GM12878 (cell line): ENCODE measurements at regions not wholly inside any gene's neighbourhood (a gene's known extent, or its start where the extent isn't known, plus 50 kb on each side); places are given as distances from the start of the nearest gene placed in this dataset.

ENCODE experiments used
- ATAC-seq: fragments of 200-7000 bp; cut with Tn5 transposase; 3 replicates; pipeline ENCODE4 v1.9.1; 2020; ENCODE audit warnings: mild to moderate bottlenecking, moderate library complexity
- BruUV-seq: library from RNA; stranded (reverse); fragments of 400-500 nt; replicated peaks from 2 replicates; lab custom pipeline; 2021; lab: Mats Ljungman, UMichigan
- CTCF ChIA-PET: fragments of 300-600 bp; sonication (Branson Sonifier 250); formaldehyde crosslinking; extraction: SDS; loops from one replicate; lab custom pipeline; 2021; ENCODE audit warnings: inconsistent platforms; lab: Yijun Ruan, JAX
- POLR2A ChIA-PET: fragments of 350-600 bp; formaldehyde crosslinking; extraction: SDS; loops from one replicate; lab custom pipeline; 2021; ENCODE audit warnings: inconsistent platforms; lab: Charles Lee
- RAD21 ChIA-PET: fragments of 300-600 bp; sonication (Branson Sonifier 250); formaldehyde crosslinking; loops from one replicate; lab custom pipeline; 2023; ENCODE audit warnings: antibody characterized with exemption; ENCODE audit not compliant: unreplicated experiment; lab: Charles Lee
- SMC1A ChIA-PET: fragments of 300-600 bp; sonication (Branson Sonifier 250); formaldehyde crosslinking; loops from one replicate; lab custom pipeline; 2023; ENCODE audit not compliant: unreplicated experiment, uncharacterized antibody; lab: Charles Lee
- DNase-seq: peaks from one replicate; pipeline ENCODE4 v3.0.0-alpha.2; 2011; ENCODE audit warnings: low read depth, low spot score
- FAIRE-seq: peaks from 3 replicates; lab custom pipeline; 2011; peaks lifted over from hg19 to GRCh38; lab: Jason Lieb, UNC
- H2AFZ ChIP-seq: 2 replicates; pipeline ENCODE4 v1.6.0; 2011; ENCODE audit warnings: low read depth, low read length, control low read depth; ENCODE audit not compliant: control insufficient read depth
- H3K27ac ChIP-seq: 2 replicates; pipeline ENCODE4 v1.5.1; 2011; ENCODE audit warnings: control low read depth; ENCODE audit not compliant: control insufficient read depth, insufficient read depth
- H3K27me3 ChIP-seq, 2 experiments: replicated peaks in 1 of 2; 2 replicates each; pipeline versions ENCODE4 v1.6.0 to v1.6.1; 2011; ENCODE audit warnings: low read length in 1 of 2; ENCODE audit not compliant: control insufficient read depth in 2 of 2, insufficient read depth in 2 of 2
- H3K36me3 ChIP-seq, 2 experiments: 2 replicates each; pipeline ENCODE4 v1.5.1; 2011; ENCODE audit warnings: low read length in 1 of 2; ENCODE audit not compliant: control insufficient read depth in 2 of 2, insufficient read depth in 2 of 2
- H3K4me1 ChIP-seq: 2 replicates; pipeline ENCODE4 v1.6.1; 2011; ENCODE audit warnings: mild to moderate bottlenecking, low read length, moderate library complexity, mixed read lengths; ENCODE audit not compliant: control insufficient read depth, insufficient read depth
- H3K4me2 ChIP-seq: 2 replicates; pipeline ENCODE4 v1.6.0; 2011; ENCODE audit warnings: control low read depth; ENCODE audit not compliant: control insufficient read depth, insufficient read depth
- H3K4me3 ChIP-seq: fragments of 200-600 bp; sonication (generic); 2 replicates; pipeline ENCODE4 v1.5.1; 2016
- H3K79me2 ChIP-seq: 2 replicates; pipeline ENCODE4 v1.6.0; 2011; ENCODE audit warnings: low read length; ENCODE audit not compliant: control insufficient read depth, insufficient read depth
- H3K9ac ChIP-seq: 2 replicates; pipeline ENCODE4 v1.8.0; 2011; ENCODE audit warnings: low read length, control low read depth, mixed read lengths; ENCODE audit not compliant: control insufficient read depth, insufficient read depth
- H3K9me3 ChIP-seq: replicated peaks from 3 replicates; pipeline ENCODE4 v1.5.1; 2011; ENCODE audit warnings: mild to moderate bottlenecking, low read length; ENCODE audit not compliant: control insufficient read depth, insufficient read depth
- H4K20me1 ChIP-seq: 2 replicates; pipeline ENCODE4 v1.6.0; 2011; ENCODE audit not compliant: control insufficient read depth, insufficient read depth
- CHD4 ChIP-seq: fragments of 200-600 bp; sonication (generic); IDR thresholded peaks from 2 replicates; pipeline ENCODE4 v1.6.1; 2016; ENCODE audit warnings: mild to moderate bottlenecking
- HCFC1 ChIP-seq: fragments of 150-350 bp; IDR thresholded peaks from 2 replicates; pipeline ENCODE4 v1.6.1; 2014; ENCODE audit warnings: low read length
- IKZF2 ChIP-seq, 2 experiments: fragments of 450-650 bp; IDR thresholded peaks; 2 replicates each; pipeline ENCODE4 v1.6.1; 2017; ENCODE audit warnings: mild to moderate bottlenecking in 2 of 2, moderate library complexity in 2 of 2
- KDM1A ChIP-seq: fragments of 200-600 bp; sonication (generic); IDR thresholded peaks from 2 replicates; pipeline ENCODE4 v1.6.1; 2016; ENCODE audit warnings: borderline replicate concordance
- MYB ChIP-seq: fragments of 150-350 bp; IDR thresholded peaks from 2 replicates; pipeline ENCODE4 v1.6.1; 2014; ENCODE audit warnings: mild to moderate bottlenecking, low read depth, low read length, borderline replicate concordance
- NRF1 ChIP-seq: conservative IDR thresholded peaks from 2 replicates; pipeline ENCODE4 v1.6.1; 2011; ENCODE audit warnings: mild to moderate bottlenecking, low read depth, low read length, improper control_type of control experiment
- TCF7 ChIP-seq: IDR thresholded peaks from 2 replicates; pipeline ENCODE4 v1.6.1; 2014; ENCODE audit warnings: antibody characterized with exemption, borderline replicate concordance
- ZBTB11 ChIP-seq: fragments of 450-650 bp; formaldehyde crosslinking; IDR thresholded peaks from 2 replicates; pipeline ENCODE4 v1.5.0; 2022; ENCODE audit warnings: mild to moderate bottlenecking, missing genetic modification characterization
- ZNF274 ChIP-seq: IDR thresholded peaks from one replicate; pipeline ENCODE4 v1.8.0; 2011; ENCODE audit not compliant: insufficient read length, insufficient read depth
- WGBS: methylation state at CpG from one replicate; pipeline ENCODE4 v1.1.6; 2016; ENCODE audit warnings: low lambda C conversion rate; ENCODE audit not compliant: insufficient replicate concordance, insufficient coverage; ENCODE audit errors: missing lambda C conversion rate; 5-methylcytosine and 5-hydroxymethylcytosine counted together
- in situ Hi-C: fragments of 300-500 bp; cut with MboI; formaldehyde crosslinking; loops from 9 replicates; pipeline ENCODE4 v1.14.3; 2018; ENCODE audit warnings: mixed read lengths
- intact Hi-C: fragments of 100-400 bp; cut with micrococcal nuclease; formaldehyde crosslinking; loops from one replicate; pipeline ENCODE4 v1.14.2; 2022; ENCODE audit not compliant: unreplicated experiment
- TF ChIP-seq, protein P1 (sequence below): fragments of 450-650 bp; IDR thresholded peaks from 2 replicates; pipeline ENCODE4 v1.6.1; 2017; ENCODE audit warnings: borderline replicate concordance

DNA sequence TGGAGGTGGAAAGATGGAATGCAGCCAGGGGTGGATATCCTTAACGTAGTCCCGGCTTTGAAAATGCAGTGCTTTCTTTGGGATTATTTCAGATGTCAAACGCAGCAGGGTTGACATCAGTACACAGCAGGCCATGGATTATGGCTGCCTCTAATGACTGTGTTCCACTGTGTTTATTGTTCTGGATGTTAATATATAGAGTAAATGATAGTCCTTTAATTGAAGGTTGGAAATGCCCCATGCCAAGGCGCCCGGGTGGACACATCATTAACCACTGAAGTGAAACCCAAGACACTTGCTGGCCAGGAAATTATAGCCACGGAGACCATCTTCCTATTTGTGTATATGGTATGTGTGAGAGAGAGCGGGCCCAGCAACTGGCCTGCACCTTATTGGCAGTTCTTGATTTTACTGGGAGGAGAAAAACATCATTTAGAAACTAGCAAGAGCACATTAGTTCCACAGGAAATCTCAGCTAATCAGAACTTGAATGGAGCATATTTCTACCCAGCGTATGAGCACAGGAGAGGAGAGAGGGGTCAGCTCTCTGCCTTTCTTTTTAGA, 254.9 kb upstream of the RASGRP1 start:
- no peak overlapping the region for H3K4me3 ChIP-seq
- TF ChIP-seq TCF7, result no peak
- TF ChIP-seq CHD4, result no peak
- H3K9me3 ChIP-seq, result no peaks in the 10 kb centered on the region
- no peak overlapping the region for H2AFZ ChIP-seq
- SMC1A ChIA-PET, result interaction anchor here (1.0 kb wide), 1 partner anchor 12 kb away, joined by 3 read pairs; no protein-coding TSS in a partner anchor
- no peaks in the 10 kb centered on the region for H4K20me1 ChIP-seq
- H3K27me3 ChIP-seq, result peaks cover 0 to 2% of the 10 kb centered on the region in 2 experiments; a peak in 1 of 4 replicates
- RAD21 ChIA-PET, result no interaction called here
- BruUV-seq, result no TSS peak
- WGBS, result 43% methylated on average over 8 of the region's 8 CpGs
- in situ Hi-C loops (loop anchor here (25.0 kb wide), 1 partner anchor 768 kb away; the partner anchor contains the start of gene THBS1), intact Hi-C loops (no loop called here)
- H3K79me2 ChIP-seq, result no peaks in the 10 kb centered on the region
- H3K9ac ChIP-seq, result no peak overlapping the region
- ATAC-seq (no peak; the same call in 2 of the 3 replicates), FAIRE-seq (no peak), DNase-seq (no peak)
- no peak overlapping the region for H3K27ac ChIP-seq
- POLR2A ChIA-PET, result interaction anchor here (0.6 kb wide), 1 partner anchor 9 kb away, joined by 3 read pairs; no protein-coding TSS in a partner anchor
- CTCF ChIA-PET, result interaction anchor here (1.0 to 1.5 kb wide), 3 partner anchors 11 to 112 kb away, joined by 3 to 6 read pairs (median 3); no protein-coding TSS in a partner anchor
- no peaks in the 10 kb centered on the region for H3K36me3 ChIP-seq
- H3K4me1 ChIP-seq, result no peaks in the 10 kb centered on the region
- H3K4me2 ChIP-seq, result no peak overlapping the region

GRCh38 chr15:38823263-38823662, 258.6 kb upstream of the RASGRP1 start:
- H4K20me1 ChIP-seq, result no peaks in the 10 kb centered on the region
- H3K4me2 ChIP-seq, result no peak overlapping the region
- RAD21 ChIA-PET, result no interaction called here
- SMC1A ChIA-PET, result interaction anchor here (0.7 kb wide), 1 partner anchor 38 kb away, joined by 4 read pairs; no protein-coding TSS in a partner anchor
- H2AFZ ChIP-seq, result no peak overlapping the region
- H3K36me3 ChIP-seq, result no peaks in the 10 kb centered on the region
- no peaks in the 10 kb centered on the region for H3K9me3 ChIP-seq
- no peak for FAIRE-seq
- H3K27ac ChIP-seq, result no peak overlapping the region
- no peak overlapping the region for H3K9ac ChIP-seq
- ATAC-seq, result no peak
- BruUV-seq, result no TSS peak
- H3K4me3 ChIP-seq, result no peak overlapping the region
- CTCF ChIA-PET, result interaction anchor here (1.1 kb wide), 1 partner anchor 9 kb away, joined by 4 read pairs; no protein-coding TSS in a partner anchor
- POLR2A ChIA-PET, result no interaction called here
- in situ Hi-C loops (loop anchor here (25.0 kb wide), 1 partner anchor 764 kb away; the partner anchor contains the start of gene THBS1), intact Hi-C loops (no loop called here)
- no peaks in the 10 kb centered on the region for H3K79me2 ChIP-seq
- peaks cover 0 to 3% of the 10 kb centered on the region in 2 experiments; a peak in 1 of 4 replicates for H3K27me3 ChIP-seq
- DNase-seq, result no peak
- WGBS, result 4% methylated on average over 3 of the region's 3 CpGs
- no peaks in the 10 kb centered on the region for H3K4me1 ChIP-seq
- TF ChIP-seq HCFC1 (no peak), ZNF274 (no peak), IKZF2 (IDR thresholded peaks at IDR 0.05) (no peak), ZBTB11 (CRISPR knock-in tag) (no peak), NRF1 (no peak), MYB (no peak), KDM1A (no peak)
- TF ChIP-seq, protein P1, sequence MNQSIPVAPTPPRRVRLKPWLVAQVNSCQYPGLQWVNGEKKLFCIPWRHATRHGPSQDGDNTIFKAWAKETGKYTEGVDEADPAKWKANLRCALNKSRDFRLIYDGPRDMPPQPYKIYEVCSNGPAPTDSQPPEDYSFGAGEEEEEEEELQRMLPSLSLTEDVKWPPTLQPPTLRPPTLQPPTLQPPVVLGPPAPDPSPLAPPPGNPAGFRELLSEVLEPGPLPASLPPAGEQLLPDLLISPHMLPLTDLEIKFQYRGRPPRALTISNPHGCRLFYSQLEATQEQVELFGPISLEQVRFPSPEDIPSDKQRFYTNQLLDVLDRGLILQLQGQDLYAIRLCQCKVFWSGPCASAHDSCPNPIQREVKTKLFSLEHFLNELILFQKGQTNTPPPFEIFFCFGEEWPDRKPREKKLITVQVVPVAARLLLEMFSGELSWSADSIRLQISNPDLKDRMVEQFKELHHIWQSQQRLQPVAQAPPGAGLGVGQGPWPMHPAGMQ, result no peak
